Testis (tissue), 2 donors: ENCODE measurements at regions not wholly inside any gene's neighbourhood (a gene's known extent, or its start where the extent isn't known, plus 50 kb on each side); places are given as distances from the start of the nearest gene placed in this dataset.
"Not testable (repeated sequence)": the region's sequence is repeated elsewhere in the genome, so short reads cannot be mapped to it uniquely, and the experiment has no call there.

Experiments
- DNase-seq: peaks from one replicate; pipeline ENCODE4 v3.0.0-alpha.2; 2019
- H3K27ac ChIP-seq, 2 donors: fragments of 200-600 bp; sonication (generic); one replicate each; pipeline ENCODE4 v1.5.1; 2019
- H3K27me3 ChIP-seq: fragments of 200-600 bp; sonication (generic); one replicate; pipeline ENCODE4 v1.5.1; 2019
- H3K36me3 ChIP-seq: fragments of 200-600 bp; sonication (generic); one replicate; pipeline ENCODE4 v1.5.1; 2017; ENCODE audit warnings: low read depth; ENCODE audit errors: missing control alignments
- H3K4me1 ChIP-seq: fragments of 200-600 bp; sonication (generic); one replicate; pipeline ENCODE4 v1.5.1; 2019
- H3K4me3 ChIP-seq, 2 donors: fragments of 200-600 bp; sonication (generic); one replicate each; pipeline ENCODE4 v1.5.1; 2017 to 2019
- H3K9me3 ChIP-seq: fragments of 200-600 bp; sonication (generic); one replicate; pipeline ENCODE4 v1.5.1; 2017
- CTCF ChIP-seq, 3 experiments: fragments of 450-650 bp in 2 of 3; fragments of 200-600 bp in 1 of 3; sonication (generic) in 1 of 3; IDR thresholded peaks; one replicate each; pipeline ENCODE4 v1.5.1; 2016 to 2019; ENCODE audit warnings: antibody characterized with exemption in 3 of 3, mild to moderate bottlenecking in 2 of 3, moderate library complexity in 1 of 3
- POLR2A ChIP-seq: fragments of 450-650 bp; IDR thresholded peaks from one replicate; pipeline ENCODE4 v1.6.1; 2017; ENCODE audit warnings: antibody characterized with exemption, mild to moderate bottlenecking, moderate library complexity
- WGBS, 2 donors: methylation state at CpG; one replicate each; pipeline ENCODE4 v1.1.5; 2018; 5-methylcytosine and 5-hydroxymethylcytosine counted together
- intact Hi-C: fragments of 100-400 bp; cut with DNase I; formaldehyde crosslinking; loops from one replicate; pipeline ENCODE4 v1.15.1; 2023; ENCODE audit warnings: low total_unique reads

- DNase-seq, result no peak
- intact Hi-C loops, result no loop called here
- Histone ChIP-seq H3K36me3 (no peaks in the 10 kb centered on the region), H3K27me3 (no peaks in the 10 kb centered on the region), H3K27ac (no peak overlapping the region), H3K4me3 (no peak overlapping the region), H3K9me3 (no peaks in the 10 kb centered on the region), H3K4me1 (no peaks in the 10 kb centered on the region)
- WGBS, 2 donors, result 16 to 22% methylated on average over 3 of the region's 3 CpGs
- TF ChIP-seq CTCF (IDR thresholded peaks at IDR 0.05) (no peak), POLR2A (no peak)
Observed at GRCh38 chrX:128396601-128397000, 344.4 kb upstream of the ACTRT1 start.

GRCh38 chrX:128383846-128384245 is 331.6 kb upstream of the ACTRT1 start:
- intact Hi-C loops, result not testable (repeated sequence)
- 50 to 82% methylated on average over 1 to 3 of the region's 3 CpGs for WGBS, 2 donors

GRCh38 chrX:128365492-128365891 is 313.3 kb upstream of the ACTRT1 start:
- WGBS, 2 donors, result 81 to 85% methylated on average over 3 of the region's 3 CpGs
- Histone ChIP-seq H3K9me3 (no peaks in the 10 kb centered on the region), H3K36me3 (no peaks in the 10 kb centered on the region), H3K27me3 (no peaks in the 10 kb centered on the region), H3K4me3 (no peak overlapping the region), H3K4me1 (no peaks in the 10 kb centered on the region), H3K27ac (no peak overlapping the region)
- no peak for TF ChIP-seq CTCF (IDR thresholded peaks at IDR 0.05)
- no peak for TF ChIP-seq POLR2A
- intact Hi-C loops, result no loop called here
- no peak for DNase-seq

More at GRCh38 chrX:128383846-128384245, 331.6 kb upstream of the ACTRT1 start:
- H3K36me3 ChIP-seq, H3K27me3 ChIP-seq, H3K4me1 ChIP-seq, H3K9me3 ChIP-seq, H3K27ac ChIP-seq, H3K4me3 ChIP-seq, DNase-seq: not testable (repeated sequence)

- no peak for DNase-seq
- Histone ChIP-seq H3K36me3 (no peaks in the 10 kb centered on the region), H3K4me3 (no peak overlapping the region), H3K27ac (no peak overlapping the region), H3K4me1 (no peaks in the 10 kb centered on the region), H3K9me3 (no peaks in the 10 kb centered on the region), H3K27me3 (no peaks in the 10 kb centered on the region)
- 56 to 87% methylated on average over 1 of the region's 1 CpG for WGBS, 2 donors
- TF ChIP-seq POLR2A, result no peak
- no peak for TF ChIP-seq CTCF (IDR thresholded peaks at IDR 0.05)
- intact Hi-C loops, result no loop called here
Observed at GRCh38 chrX:128335671-128336070, 283.5 kb upstream of the ACTRT1 start.

- TF ChIP-seq POLR2A (no peak), CTCF (IDR thresholded peaks at IDR 0.05) (no peak)
- intact Hi-C loops, result no loop called here
- Histone ChIP-seq H3K4me3 (no peak overlapping the region), H3K27me3 (no peaks in the 10 kb centered on the region), H3K9me3 (no peaks in the 10 kb centered on the region), H3K36me3 (no peaks in the 10 kb centered on the region), H3K27ac (no peak overlapping the region), H3K4me1 (no peaks in the 10 kb centered on the region)
- no peak for DNase-seq
- WGBS, 2 donors, result 93 to 96% methylated on average over 3 of the region's 3 CpGs
Observed at GRCh38 chrX:128334821-128335220, 282.6 kb upstream of the ACTRT1 start.
